ENCODE measurements at regions not wholly inside any gene's neighbourhood (a gene's known extent, or its start where the extent isn't known, plus 50 kb on each side); places are given as distances from the start of the nearest gene placed in this dataset.

DNA sequence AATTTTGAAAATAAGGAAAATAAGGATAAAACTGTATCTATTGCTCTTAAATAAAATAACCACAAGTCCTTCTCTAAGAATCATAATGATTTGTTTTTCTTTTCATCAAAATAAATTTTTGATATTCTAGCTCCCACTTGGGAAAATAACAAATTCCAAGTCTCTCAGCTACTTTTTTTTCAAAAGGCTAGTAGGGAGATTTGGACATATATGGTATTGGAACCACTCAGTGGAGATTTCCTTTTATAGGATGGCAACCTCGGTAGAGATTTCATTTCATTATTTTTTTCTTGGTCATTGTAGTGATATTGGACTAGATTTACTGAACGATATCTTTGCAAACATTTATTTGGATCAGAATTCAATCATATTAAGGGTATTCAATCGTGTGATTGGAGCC is 69.5 kb upstream of the PRKG1 start:
- TF ChIP-seq, protein P1, sequence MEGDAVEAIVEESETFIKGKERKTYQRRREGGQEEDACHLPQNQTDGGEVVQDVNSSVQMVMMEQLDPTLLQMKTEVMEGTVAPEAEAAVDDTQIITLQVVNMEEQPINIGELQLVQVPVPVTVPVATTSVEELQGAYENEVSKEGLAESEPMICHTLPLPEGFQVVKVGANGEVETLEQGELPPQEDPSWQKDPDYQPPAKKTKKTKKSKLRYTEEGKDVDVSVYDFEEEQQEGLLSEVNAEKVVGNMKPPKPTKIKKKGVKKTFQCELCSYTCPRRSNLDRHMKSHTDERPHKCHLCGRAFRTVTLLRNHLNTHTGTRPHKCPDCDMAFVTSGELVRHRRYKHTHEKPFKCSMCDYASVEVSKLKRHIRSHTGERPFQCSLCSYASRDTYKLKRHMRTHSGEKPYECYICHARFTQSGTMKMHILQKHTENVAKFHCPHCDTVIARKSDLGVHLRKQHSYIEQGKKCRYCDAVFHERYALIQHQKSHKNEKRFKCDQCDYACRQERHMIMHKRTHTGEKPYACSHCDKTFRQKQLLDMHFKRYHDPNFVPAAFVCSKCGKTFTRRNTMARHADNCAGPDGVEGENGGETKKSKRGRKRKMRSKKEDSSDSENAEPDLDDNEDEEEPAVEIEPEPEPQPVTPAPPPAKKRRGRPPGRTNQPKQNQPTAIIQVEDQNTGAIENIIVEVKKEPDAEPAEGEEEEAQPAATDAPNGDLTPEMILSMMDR (IDR thresholded peaks at IDR 0.05): no peak
- TF ChIP-seq, protein P2, sequence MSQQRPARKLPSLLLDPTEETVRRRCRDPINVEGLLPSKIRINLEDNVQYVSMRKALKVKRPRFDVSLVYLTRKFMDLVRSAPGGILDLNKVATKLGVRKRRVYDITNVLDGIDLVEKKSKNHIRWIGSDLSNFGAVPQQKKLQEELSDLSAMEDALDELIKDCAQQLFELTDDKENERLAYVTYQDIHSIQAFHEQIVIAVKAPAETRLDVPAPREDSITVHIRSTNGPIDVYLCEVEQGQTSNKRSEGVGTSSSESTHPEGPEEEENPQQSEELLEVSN (IDR thresholded peaks at IDR 0.05; ENCODE audit: borderline replicate concordance, low read depth): no peak
- TF ChIP-seq RAD21 (conservative IDR thresholded peaks at IDR 0.05 in 1 of 2, IDR thresholded peaks at IDR 0.05 in 1 of 2) (no peak), HOXA7 (CRISPR knock-in tag; IDR thresholded peaks at IDR 0.05) (no peak), FOSL2 (IDR thresholded peaks at IDR 0.05) (no peak), FOSL2 (CRISPR knock-in tag; IDR thresholded peaks at IDR 0.05) (no peak), ESRRA (IDR thresholded peaks at IDR 0.05; ENCODE audit: borderline replicate concordance, low read length) (no peak), FOXS1 (CRISPR knock-in tag; IDR thresholded peaks at IDR 0.05) (no peak), NPAS2 (CRISPR knock-in tag; IDR thresholded peaks at IDR 0.05; ENCODE audit: borderline replicate concordance) (no peak)

Data from A549 (cell line).